GM23248 (cell line): ENCODE measurements at regions not wholly inside any gene's neighbourhood (a gene's known extent, or its start where the extent isn't known, plus 50 kb on each side); places are given as distances from the start of the nearest gene placed in this dataset.

Experiments
- EZH2 ChIP-seq: fragments of 200-600 bp; sonication (generic); IDR thresholded peaks from 2 replicates; pipeline ENCODE4 v1.6.1; 2018; ENCODE audit warnings: antibody characterized with exemption, mild to moderate bottlenecking; ENCODE audit not compliant: insufficient read depth, poor library complexity, severe bottlenecking
- EZH2phosphoT487 ChIP-seq: fragments of 200-600 bp; sonication (generic); IDR thresholded peaks from 2 replicates; pipeline ENCODE4 v1.6.1; 2018; ENCODE audit warnings: antibody characterized with exemption, moderate library complexity, mild to moderate bottlenecking, low read depth; ENCODE audit not compliant: insufficient read depth

DNA sequence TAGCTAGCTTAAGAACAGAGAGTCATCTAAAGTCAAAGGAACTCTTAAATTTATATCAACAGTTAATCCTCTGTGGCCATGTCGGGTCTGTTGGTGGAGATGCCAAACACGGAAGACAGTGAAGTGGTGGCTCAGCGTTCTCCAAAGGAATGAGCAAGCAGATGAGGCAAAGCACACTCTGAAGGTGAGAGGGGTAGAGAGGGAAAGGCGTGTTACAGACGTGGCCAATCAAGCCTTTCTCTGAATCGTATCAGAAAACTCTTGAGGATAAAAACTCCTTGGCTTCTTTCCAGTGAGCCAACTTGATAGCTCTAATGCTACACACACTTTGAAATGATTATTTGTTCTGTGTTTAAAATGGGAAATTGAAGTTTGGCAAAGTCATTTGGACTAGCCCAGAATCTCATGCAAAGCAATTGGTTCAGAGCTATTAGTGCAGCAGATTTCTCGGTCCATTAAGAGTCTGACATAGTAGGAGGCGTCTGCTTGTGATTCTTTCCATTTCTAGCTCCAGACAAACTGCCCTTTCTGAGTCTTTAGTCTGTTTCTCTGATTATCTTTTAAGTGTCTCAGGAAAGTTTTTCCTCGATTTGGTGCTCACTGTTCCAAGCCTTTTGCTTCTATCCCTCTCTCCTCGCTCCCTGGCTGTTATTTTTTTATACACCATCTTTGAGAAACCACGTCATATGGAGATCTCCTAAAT lies 57.5 kb upstream of the CPO start:
- TF ChIP-seq EZH2phosphoT487 (no peak), EZH2 (no peak)
